IPS-15b (cell line): ENCODE measurements at regions not wholly inside any gene's neighbourhood (a gene's known extent, or its start where the extent isn't known, plus 50 kb on each side); places are given as distances from the start of the nearest gene placed in this dataset.

Experiments used
- H3K27me3 ChIP-seq: one replicate; pipeline ENCODE4 v1.6.1; 2013; ENCODE audit warnings: low read length; ENCODE audit not compliant: control insufficient read depth, insufficient read depth
- H3K36me3 ChIP-seq: one replicate; pipeline ENCODE4 v1.6.1; 2013; ENCODE audit warnings: low read length; ENCODE audit not compliant: control insufficient read depth, insufficient read depth
- H3K4me1 ChIP-seq: one replicate; pipeline ENCODE4 v1.6.1; 2013; ENCODE audit warnings: mild to moderate bottlenecking, low read length; ENCODE audit not compliant: control insufficient read depth, insufficient read depth
- H3K4me3 ChIP-seq: one replicate; pipeline ENCODE4 v1.5.1; 2013; ENCODE audit warnings: low read depth, low read length
- H3K9ac ChIP-seq: one replicate; pipeline ENCODE4 v1.6.1; 2013; ENCODE audit warnings: low read depth, mild to moderate bottlenecking, low read length
- H3K9me3 ChIP-seq: one replicate; pipeline ENCODE4 v1.6.1; 2013; ENCODE audit warnings: mild to moderate bottlenecking, low read length; ENCODE audit not compliant: control insufficient read depth, insufficient read depth

- Histone ChIP-seq H3K27me3 (no peaks in the 10 kb centered on the region), H3K9ac (no peak overlapping the region), H3K4me3 (no peak overlapping the region), H3K9me3 (no peaks in the 10 kb centered on the region), H3K36me3 (no peaks in the 10 kb centered on the region), H3K4me1 (no peaks in the 10 kb centered on the region)
These were observed 285.8 kb upstream of the RASA1 start for GRCh38 chr5:86981898-86982297.

- Histone ChIP-seq H3K36me3 (no peaks in the 10 kb centered on the region), H3K9me3 (no peaks in the 10 kb centered on the region), H3K4me3 (no peak overlapping the region), H3K27me3 (no peaks in the 10 kb centered on the region), H3K9ac (no peak overlapping the region), H3K4me1 (no peaks in the 10 kb centered on the region)
These were observed 284.5 kb upstream of the RASA1 start for GRCh38 chr5:86983208-86983607.

- Histone ChIP-seq H3K9me3 (no peaks in the 10 kb centered on the region), H3K4me3 (no peak overlapping the region), H3K4me1 (no peaks in the 10 kb centered on the region), H3K36me3 (no peaks in the 10 kb centered on the region), H3K27me3 (no peaks in the 10 kb centered on the region), H3K9ac (no peak overlapping the region)
These were observed 280.8 kb upstream of the RASA1 start for GRCh38 chr5:86986837-86987236.

GRCh38 chr5:86997516-86997915 lies 270.2 kb upstream of the RASA1 start:
- H3K4me1 ChIP-seq, result no peaks in the 10 kb centered on the region
- H3K36me3 ChIP-seq, result no peaks in the 10 kb centered on the region
- no peaks in the 10 kb centered on the region for H3K9me3 ChIP-seq
- no peak overlapping the region for H3K4me3 ChIP-seq
- no peak overlapping the region for H3K9ac ChIP-seq
- H3K27me3 ChIP-seq, result no peaks in the 10 kb centered on the region

GRCh38 chr5:86999951-87000350 lies 267.7 kb upstream of the RASA1 start:
- Histone ChIP-seq H3K36me3 (no peaks in the 10 kb centered on the region), H3K4me1 (no peaks in the 10 kb centered on the region), H3K9ac (no peak overlapping the region), H3K4me3 (no peak overlapping the region), H3K9me3 (no peaks in the 10 kb centered on the region), H3K27me3 (no peaks in the 10 kb centered on the region)

GRCh38 chr5:87002485-87002884 lies 265.2 kb upstream of the RASA1 start:
- H3K9me3 ChIP-seq, result no peaks in the 10 kb centered on the region
- H3K4me1 ChIP-seq, result no peaks in the 10 kb centered on the region
- H3K4me3 ChIP-seq, result no peak overlapping the region
- no peak overlapping the region for H3K9ac ChIP-seq
- no peaks in the 10 kb centered on the region for H3K36me3 ChIP-seq
- no peaks in the 10 kb centered on the region for H3K27me3 ChIP-seq

- Histone ChIP-seq H3K9me3 (no peaks in the 10 kb centered on the region), H3K27me3 (no peaks in the 10 kb centered on the region), H3K9ac (no peak overlapping the region), H3K36me3 (no peaks in the 10 kb centered on the region), H3K4me1 (no peaks in the 10 kb centered on the region), H3K4me3 (no peak overlapping the region)
These were observed 263.6 kb upstream of the RASA1 start for GRCh38 chr5:87004101-87004500.

GRCh38 chr5:87007737-87008136 lies 259.9 kb upstream of the RASA1 start:
- Histone ChIP-seq H3K9ac (no peak overlapping the region), H3K36me3 (no peaks in the 10 kb centered on the region), H3K4me3 (no peak overlapping the region), H3K9me3 (no peaks in the 10 kb centered on the region), H3K4me1 (no peaks in the 10 kb centered on the region), H3K27me3 (no peaks in the 10 kb centered on the region)

GRCh38 chr5:87008751-87009560 lies 258.7 kb upstream of the RASA1 start:
- H3K4me3 ChIP-seq, result no peak overlapping the region

GRCh38 chr5:87010736-87011135 lies 256.9 kb upstream of the RASA1 start:
- no peak overlapping the region for H3K9ac ChIP-seq

More at GRCh38 chr5:87008751-87009560, 258.7 kb upstream of the RASA1 start:
- H3K27me3 ChIP-seq, result no peaks in the 10 kb centered on the region
- H3K9ac ChIP-seq, result no peak overlapping the region
- H3K9me3 ChIP-seq, result no peaks in the 10 kb centered on the region
- H3K36me3 ChIP-seq, result no peaks in the 10 kb centered on the region
- H3K4me1 ChIP-seq, result no peaks in the 10 kb centered on the region

GRCh38 chr5:87015901-87016300 lies 251.8 kb upstream of the RASA1 start:
- no peaks in the 10 kb centered on the region for H3K36me3 ChIP-seq
- H3K4me1 ChIP-seq, result peaks cover 3% of the 10 kb centered on the region
- H3K9ac ChIP-seq, result no peak overlapping the region
- no peaks in the 10 kb centered on the region for H3K27me3 ChIP-seq
- no peaks in the 10 kb centered on the region for H3K9me3 ChIP-seq
- no peak overlapping the region for H3K4me3 ChIP-seq

More at GRCh38 chr5:87010736-87011135, 256.9 kb upstream of the RASA1 start:
- no peaks in the 10 kb centered on the region for H3K4me1 ChIP-seq
- no peaks in the 10 kb centered on the region for H3K9me3 ChIP-seq
- H3K27me3 ChIP-seq, result no peaks in the 10 kb centered on the region
- H3K4me3 ChIP-seq, result no peak overlapping the region
- H3K36me3 ChIP-seq, result no peaks in the 10 kb centered on the region

GRCh38 chr5:87020099-87020934 lies 247.4 kb upstream of the RASA1 start:
- H3K4me3 ChIP-seq, result no peak overlapping the region
- H3K36me3 ChIP-seq, result no peaks in the 10 kb centered on the region
- no peak overlapping the region for H3K9ac ChIP-seq
- H3K9me3 ChIP-seq, result no peaks in the 10 kb centered on the region
- H3K27me3 ChIP-seq, result no peaks in the 10 kb centered on the region
- peaks cover 3% of the 10 kb centered on the region for H3K4me1 ChIP-seq
